OCI-LY7 (cell line): ENCODE measurements at regions not wholly inside any gene's neighbourhood (a gene's known extent, or its start where the extent isn't known, plus 50 kb on each side); places are given as distances from the start of the nearest gene placed in this dataset.
"Not testable (repeated sequence)": the region's sequence is repeated elsewhere in the genome, so short reads cannot be mapped to it uniquely, and the experiment has no call there.

ENCODE experiments used
- BruUV-seq: library from RNA; stranded (reverse); fragments of 400-500 nt; replicated peaks from 2 replicates; lab custom pipeline; 2021; lab: Mats Ljungman, UMichigan
- CTCF ChIA-PET: fragments of 300-600 bp; sonication (Branson Sonifier 250); formaldehyde crosslinking; loops from one replicate; lab custom pipeline; 2022; ENCODE audit warnings: antibody characterized with exemption; ENCODE audit not compliant: unreplicated experiment; lab: Charles Lee
- POLR2A ChIA-PET: fragments of 300-600 bp; sonication (Branson Sonifier 250); formaldehyde crosslinking; loops from one replicate; lab custom pipeline; 2022; ENCODE audit warnings: antibody characterized with exemption; lab: Charles Lee
- DNase-seq: peaks from one replicate; pipeline ENCODE4 v3.0.0-alpha.2; 2015; ENCODE audit warnings: low spot score
- H2AFZ ChIP-seq: fragments of 200-600 bp; sonication (generic), shearing (Covaris generic); 2 replicates; pipeline ENCODE4 v1.6.1; 2014; ENCODE audit warnings: mild to moderate bottlenecking, antibody characterized with exemption, low read length, moderate library complexity
- H3K27ac ChIP-seq: fragments of 200-600 bp; sonication (generic); 2 replicates; pipeline ENCODE4 v1.5.1; 2014; ENCODE audit warnings: mixed run types, low read depth, mild to moderate bottlenecking, moderate library complexity, low read length, inconsistent platforms; ENCODE audit not compliant: poor library complexity, severe bottlenecking
- H3K36me3 ChIP-seq: fragments of 200-600 bp; sonication (generic); 2 replicates; pipeline ENCODE4 v1.6.1; 2014; ENCODE audit warnings: mild to moderate bottlenecking, antibody characterized with exemption, low read length, moderate library complexity, mixed read lengths; ENCODE audit not compliant: insufficient read depth
- H3K4me1 ChIP-seq: fragments of 200-600 bp; sonication (generic); 2 replicates; pipeline ENCODE4 v1.5.1; 2014; ENCODE audit warnings: mild to moderate bottlenecking, low read length; ENCODE audit not compliant: insufficient read depth, poor library complexity, severe bottlenecking
- H3K4me2 ChIP-seq: fragments of 200-600 bp; sonication (generic); 2 replicates; pipeline ENCODE4 v1.6.1; 2014; ENCODE audit warnings: mild to moderate bottlenecking, low read length
- H3K4me3 ChIP-seq: fragments of 200-600 bp; sonication (generic); 2 replicates; pipeline ENCODE4 v1.5.1; 2014; ENCODE audit warnings: mild to moderate bottlenecking, low read depth, low read length; ENCODE audit not compliant: poor library complexity, severe bottlenecking
- H3K79me2 ChIP-seq: fragments of 200-600 bp; sonication (generic); 2 replicates; pipeline ENCODE4 v1.6.1; 2016; ENCODE audit warnings: low read depth, mild to moderate bottlenecking, low read length, moderate library complexity, mixed read lengths; ENCODE audit not compliant: insufficient read depth
- H3K9me2 ChIP-seq: fragments of 200-600 bp; sonication (generic); 2 replicates; pipeline ENCODE4 v1.6.1; 2016; ENCODE audit warnings: mild to moderate bottlenecking, low read length, mixed read lengths; ENCODE audit not compliant: insufficient read depth
- H3K9me3 ChIP-seq: fragments of 200-600 bp; sonication (generic); 2 replicates; pipeline ENCODE4 v1.6.1; 2014; ENCODE audit warnings: mild to moderate bottlenecking, mixed run types, low read length, mixed read lengths
- H4K20me1 ChIP-seq: fragments of 200-600 bp; sonication (generic); 2 replicates; pipeline ENCODE4 v1.6.1; 2014; ENCODE audit warnings: mild to moderate bottlenecking, antibody characterized with exemption, low read length, moderate library complexity, mixed read lengths; ENCODE audit not compliant: insufficient read depth
- CTCF ChIP-seq: fragments of 200-600 bp; sonication (generic); conservative IDR thresholded peaks from 2 replicates; pipeline ENCODE4 v1.5.1; 2014; ENCODE audit warnings: mild to moderate bottlenecking, antibody characterized with exemption, low read length, moderate library complexity, mixed read lengths
- EZH2phosphoT487 ChIP-seq: fragments of 200-600 bp; sonication (generic); IDR thresholded peaks from 2 replicates; pipeline ENCODE4 v1.6.1; 2018; ENCODE audit warnings: low read depth, borderline replicate concordance, mild to moderate bottlenecking, mixed run types, antibody characterized with exemption, low read length, moderate library complexity, mixed read lengths
- intact Hi-C: fragments of 100-400 bp; cut with micrococcal nuclease; formaldehyde crosslinking; loops from one replicate; pipeline ENCODE4 v1.10.0; 2022; ENCODE audit not compliant: unreplicated experiment

- no peaks in the 10 kb centered on the region for H3K4me1 ChIP-seq
- DNase-seq, result no peak
- H3K27ac ChIP-seq, result no peak overlapping the region
- no peaks in the 10 kb centered on the region for H3K9me3 ChIP-seq
- H3K4me3 ChIP-seq, result no peak overlapping the region
- BruUV-seq, result no TSS peak
- intact Hi-C loops, result no loop called here
- POLR2A ChIA-PET, result no interaction called here
- H3K4me2 ChIP-seq, result no peak overlapping the region
- TF ChIP-seq CTCF (no peak), EZH2phosphoT487 (no peak)
- H3K79me2 ChIP-seq, result no peaks in the 10 kb centered on the region
- no peaks in the 10 kb centered on the region for H3K9me2 ChIP-seq
- H2AFZ ChIP-seq, result no peak overlapping the region
- H4K20me1 ChIP-seq, result no peaks in the 10 kb centered on the region
- H3K36me3 ChIP-seq, result no peaks in the 10 kb centered on the region
- CTCF ChIA-PET, result no interaction called here
Observed at GRCh38 chr14:48709277-48709785, 876.8 kb downstream of the RPS29 start.

GRCh38 chr14:48704639-48705038, 881.5 kb downstream of the RPS29 start:
- Histone ChIP-seq H3K27ac (no peak overlapping the region), H3K9me3 (no peaks in the 10 kb centered on the region), H3K4me1 (no peaks in the 10 kb centered on the region), H3K4me3 (no peak overlapping the region), H4K20me1 (no peaks in the 10 kb centered on the region), H3K36me3 (no peaks in the 10 kb centered on the region), H2AFZ (no peak overlapping the region), H3K9me2 (no peaks in the 10 kb centered on the region), H3K79me2 (no peaks in the 10 kb centered on the region), H3K4me2 (no peak overlapping the region)
- BruUV-seq, result no TSS peak
- intact Hi-C loops, result no loop called here
- no peak for DNase-seq
- ChIA-PET CTCF (no interaction called here), POLR2A (interaction anchor here (0.7 kb wide), 1 partner anchor 19 kb away, joined by 3 read pairs; no protein-coding TSS in a partner anchor)
- TF ChIP-seq EZH2phosphoT487, result no peak
- no peak for TF ChIP-seq CTCF

GRCh38 chr14:48703728-48704467, 882.3 kb downstream of the RPS29 start:
- Histone ChIP-seq H4K20me1 (no peaks in the 10 kb centered on the region), H3K27ac (no peak overlapping the region)
- BruUV-seq, result no TSS peak

GRCh38 chr14:48697362-48697761, 888.8 kb downstream of the RPS29 start:
- H3K4me2 ChIP-seq, H4K20me1 ChIP-seq, H3K27ac ChIP-seq, H3K4me3 ChIP-seq, H3K9me2 ChIP-seq, DNase-seq, intact Hi-C loops, H3K79me2 ChIP-seq, CTCF ChIA-PET, H3K4me1 ChIP-seq, H2AFZ ChIP-seq, H3K9me3 ChIP-seq, BruUV-seq, H3K36me3 ChIP-seq: not testable (repeated sequence)
- POLR2A ChIA-PET, result interaction anchor here (0.6 kb wide), 1 partner anchor 13 kb away, joined by 3 read pairs; no protein-coding TSS in a partner anchor

More at GRCh38 chr14:48703728-48704467, 882.3 kb downstream of the RPS29 start:
- no peaks in the 10 kb centered on the region for H3K4me1 ChIP-seq
- no peaks in the 10 kb centered on the region for H3K79me2 ChIP-seq
- no peak for DNase-seq
- TF ChIP-seq CTCF (no peak), EZH2phosphoT487 (no peak)
- no peaks in the 10 kb centered on the region for H3K9me2 ChIP-seq
- no peak overlapping the region for H3K4me2 ChIP-seq
- no peaks in the 10 kb centered on the region for H3K9me3 ChIP-seq
- ChIA-PET POLR2A (interaction anchor here (0.7 to 1.4 kb wide), 5 partner anchors 10 to 495 kb away, joined by 3 read pairs; no protein-coding TSS in a partner anchor), CTCF (no interaction called here)
- no peak overlapping the region for H3K4me3 ChIP-seq
- intact Hi-C loops, result no loop called here
- no peaks in the 10 kb centered on the region for H3K36me3 ChIP-seq
- no peak overlapping the region for H2AFZ ChIP-seq
